HUES6 (cell line): ENCODE measurements at regions not wholly inside any gene's neighbourhood (a gene's known extent, or its start where the extent isn't known, plus 50 kb on each side); places are given as distances from the start of the nearest gene placed in this dataset.

ENCODE experiments used
- H3K27ac ChIP-seq: 2 replicates; pipeline ENCODE4 v1.7.0; 2013; ENCODE audit warnings: low read depth, mild to moderate bottlenecking, low read length, inconsistent platforms
- H3K27me3 ChIP-seq: 2 replicates; pipeline ENCODE4 v1.6.1; 2013; ENCODE audit warnings: low read length; ENCODE audit not compliant: control insufficient read depth, insufficient read depth
- H3K36me3 ChIP-seq: 2 replicates; pipeline ENCODE4 v1.6.1; 2013; ENCODE audit warnings: low read length; ENCODE audit not compliant: control insufficient read depth, insufficient read depth
- H3K4me1 ChIP-seq: 2 replicates; pipeline ENCODE4 v1.6.1; 2013; ENCODE audit warnings: low read length; ENCODE audit not compliant: control insufficient read depth, insufficient read depth
- H3K4me3 ChIP-seq: 2 replicates; pipeline ENCODE4 v1.5.1; 2013; ENCODE audit warnings: low read depth, low read length
- H3K9ac ChIP-seq: one replicate; pipeline ENCODE4 v1.6.1; 2013; ENCODE audit warnings: mild to moderate bottlenecking, low read length
- H3K9me3 ChIP-seq: 2 replicates; pipeline ENCODE4 v1.6.1; 2013; ENCODE audit warnings: low read depth, low read length; ENCODE audit not compliant: control insufficient read depth, insufficient read depth

- Histone ChIP-seq H3K36me3 (no peaks in the 10 kb centered on the region), H3K9me3 (no peaks in the 10 kb centered on the region), H3K27ac (no peak overlapping the region), H3K27me3 (no peaks in the 10 kb centered on the region), H3K9ac (no peak overlapping the region), H3K4me3 (no peak overlapping the region), H3K4me1 (no peaks in the 10 kb centered on the region)
Measured at GRCh38 chr14:26175658-26176057, 422.2 kb downstream of the NOVA1 start.

GRCh38 chr14:26174395-26174794 is 423.4 kb downstream of the NOVA1 start:
- H3K27ac ChIP-seq: no peak overlapping the region
- H3K9ac ChIP-seq: no peak overlapping the region
- no peaks in the 10 kb centered on the region for H3K4me1 ChIP-seq
- no peaks in the 10 kb centered on the region for H3K9me3 ChIP-seq
- H3K4me3 ChIP-seq: no peak overlapping the region
- H3K27me3 ChIP-seq: no peaks in the 10 kb centered on the region
- H3K36me3 ChIP-seq: no peaks in the 10 kb centered on the region

- no peaks in the 10 kb centered on the region for H3K4me1 ChIP-seq
- H3K4me3 ChIP-seq: no peak overlapping the region
- H3K27me3 ChIP-seq: no peaks in the 10 kb centered on the region
- H3K9me3 ChIP-seq: no peaks in the 10 kb centered on the region
- H3K9ac ChIP-seq: no peak overlapping the region
- no peaks in the 10 kb centered on the region for H3K36me3 ChIP-seq
- no peak overlapping the region for H3K27ac ChIP-seq
Measured at GRCh38 chr14:26173581-26174110, 424.2 kb downstream of the NOVA1 start.

GRCh38 chr14:26172396-26172795 is 425.4 kb downstream of the NOVA1 start:
- H3K27me3 ChIP-seq: no peaks in the 10 kb centered on the region
- H3K36me3 ChIP-seq: no peaks in the 10 kb centered on the region
- no peaks in the 10 kb centered on the region for H3K4me1 ChIP-seq

GRCh38 chr14:26170885-26171284 is 426.9 kb downstream of the NOVA1 start:
- Histone ChIP-seq H3K36me3 (no peaks in the 10 kb centered on the region), H3K4me3 (no peak overlapping the region), H3K4me1 (no peaks in the 10 kb centered on the region), H3K9me3 (no peaks in the 10 kb centered on the region), H3K27ac (no peak overlapping the region), H3K9ac (no peak overlapping the region), H3K27me3 (no peaks in the 10 kb centered on the region)

More at GRCh38 chr14:26172396-26172795, 425.4 kb downstream of the NOVA1 start:
- Histone ChIP-seq H3K27ac (no peak overlapping the region), H3K9ac (no peak overlapping the region), H3K4me3 (no peak overlapping the region), H3K9me3 (no peaks in the 10 kb centered on the region)

- Histone ChIP-seq H3K4me1 (no peaks in the 10 kb centered on the region), H3K27ac (no peak overlapping the region), H3K4me3 (no peak overlapping the region), H3K36me3 (no peaks in the 10 kb centered on the region), H3K9ac (no peak overlapping the region), H3K9me3 (no peaks in the 10 kb centered on the region), H3K27me3 (no peaks in the 10 kb centered on the region)
Measured at GRCh38 chr14:26163761-26164160, 434.1 kb downstream of the NOVA1 start.

- H3K27ac ChIP-seq: no peak overlapping the region
- H3K9ac ChIP-seq: no peak overlapping the region
- H3K36me3 ChIP-seq: no peaks in the 10 kb centered on the region
- H3K9me3 ChIP-seq: no peaks in the 10 kb centered on the region
- H3K4me1 ChIP-seq: no peaks in the 10 kb centered on the region
- H3K4me3 ChIP-seq: no peak overlapping the region
- no peaks in the 10 kb centered on the region for H3K27me3 ChIP-seq
Measured at GRCh38 chr14:26157517-26157916, 440.3 kb downstream of the NOVA1 start.

- Histone ChIP-seq H3K4me1 (peaks cover 4% of the 10 kb centered on the region; the same call in 1 of the 2 replicates), H3K27ac (no peak overlapping the region), H3K36me3 (no peaks in the 10 kb centered on the region)
Measured at GRCh38 chr14:26143057-26143456, 454.8 kb downstream of the NOVA1 start.

GRCh38 chr14:26138764-26139445 is 458.9 kb downstream of the NOVA1 start:
- Histone ChIP-seq H3K27me3 (no peaks in the 10 kb centered on the region), H3K4me1 (peaks cover 4% of the 10 kb centered on the region; the same call in 1 of the 2 replicates), H3K36me3 (no peaks in the 10 kb centered on the region), H3K9me3 (peaks cover 13% of the 10 kb centered on the region), H3K27ac (no peak overlapping the region), H3K4me3 (no peak overlapping the region), H3K9ac (no peak overlapping the region)

More at GRCh38 chr14:26143057-26143456, 454.8 kb downstream of the NOVA1 start:
- H3K9ac ChIP-seq: no peak overlapping the region
- 0 out of 2 replicates have a peak, but pooled peaks cover under 1% of the 10 kb centered on the region for H3K9me3 ChIP-seq
- no peaks in the 10 kb centered on the region for H3K27me3 ChIP-seq
- H3K4me3 ChIP-seq: no peak overlapping the region

GRCh38 chr14:26137161-26137560 is 460.7 kb downstream of the NOVA1 start:
- Histone ChIP-seq H3K27me3 (no peaks in the 10 kb centered on the region), H3K4me1 (peaks cover 4% of the 10 kb centered on the region; the same call in 1 of the 2 replicates), H3K9me3 (peaks cover 13% of the 10 kb centered on the region), H3K27ac (no peak overlapping the region), H3K9ac (no peak overlapping the region), H3K4me3 (no peak overlapping the region), H3K36me3 (no peaks in the 10 kb centered on the region)

- Histone ChIP-seq H3K4me3 (no peak overlapping the region), H3K4me1 (peaks cover 8% of the 10 kb centered on the region; the same call in 1 of the 2 replicates), H3K27ac (no peak overlapping the region), H3K36me3 (no peaks in the 10 kb centered on the region), H3K9ac (no peak overlapping the region), H3K27me3 (no peaks in the 10 kb centered on the region), H3K9me3 (peaks cover 3% of the 10 kb centered on the region)
Measured at GRCh38 chr14:26132061-26132645, 465.7 kb downstream of the NOVA1 start.
